Fibroblast of skin of abdomen (primary cell): ENCODE measurements at regions not wholly inside any gene's neighbourhood (a gene's known extent, or its start where the extent isn't known, plus 50 kb on each side); places are given as distances from the start of the nearest gene placed in this dataset.
"Not testable (repeated sequence)": the region's sequence is repeated elsewhere in the genome, so short reads cannot be mapped to it uniquely, and the experiment has no call there.

Source experiments
- DNase-seq: peaks from one replicate; pipeline ENCODE4 v3.0.0-alpha.2; 2013

- peak; percentile 34 for DNase-seq
Measured at GRCh38 chr16:76818606-76819181, 372.3 kb upstream of the MON1B start.

- DNase-seq = no peak
Measured at GRCh38 chr16:76819226-76819916, 371.6 kb upstream of the MON1B start.

GRCh38 chr16:76824221-76824620, 366.8 kb upstream of the MON1B start:
- no peak for DNase-seq

GRCh38 chr16:76824791-76825190, 366.2 kb upstream of the MON1B start:
- no peak for DNase-seq

GRCh38 chr16:76835339-76835738, 355.7 kb upstream of the MON1B start:
- DNase-seq = peak; percentile 0

- DNase-seq = no peak
Measured at GRCh38 chr16:76835779-76836300, 355.1 kb upstream of the MON1B start.

- no peak for DNase-seq
Measured at GRCh38 chr16:76837872-76838271, 353.1 kb upstream of the MON1B start.

GRCh38 chr16:76854234-76854633, 336.8 kb upstream of the MON1B start:
- no peak for DNase-seq

- no peak for DNase-seq
Measured at GRCh38 chr16:76856112-76856511, 334.9 kb upstream of the MON1B start.

DNA sequence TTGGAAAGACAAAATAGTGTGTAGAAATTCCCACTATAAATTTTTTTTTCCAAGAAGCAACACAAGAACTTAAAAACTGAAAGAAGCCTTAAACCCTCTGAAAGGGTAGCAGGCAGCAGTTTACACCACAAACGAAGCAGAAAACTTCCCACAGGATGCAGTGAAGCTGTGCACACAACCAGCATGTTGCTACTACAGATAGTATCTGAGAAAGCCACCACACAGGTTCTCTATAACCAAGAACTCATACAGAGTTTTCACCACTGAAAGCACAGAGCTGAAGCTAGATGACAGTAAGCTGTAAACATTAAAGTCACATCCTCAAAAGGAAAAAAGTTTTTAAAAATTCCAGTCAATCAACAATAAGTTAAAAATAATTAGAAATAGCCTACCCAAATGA, 333.6 kb upstream of the MON1B start:
- no peak for DNase-seq

DNA sequence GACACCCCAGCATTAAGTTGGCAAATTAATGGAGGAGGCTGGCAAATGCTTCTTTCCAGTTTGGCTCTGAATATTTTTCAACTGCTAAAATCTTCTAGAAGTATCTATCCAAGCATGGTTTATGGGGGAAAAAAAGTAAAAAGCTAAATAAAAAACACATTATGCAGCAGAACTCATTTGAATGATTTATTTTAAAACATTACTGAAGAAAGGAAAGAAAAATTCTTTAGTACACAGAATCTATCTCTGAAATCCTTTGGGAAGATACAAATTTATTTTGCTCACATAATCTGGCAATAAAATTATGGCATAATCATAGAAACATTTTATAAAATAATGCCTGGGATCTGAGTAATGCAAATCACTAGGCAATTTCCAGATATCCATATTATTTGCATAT, 328.1 kb upstream of the MON1B start:
- DNase-seq = no peak

GRCh38 chr16:76866994-76867393, 324.0 kb upstream of the MON1B start:
- no peak for DNase-seq

- DNase-seq = no peak
Measured at GRCh38 chr16:76875898-76876297, 315.1 kb upstream of the MON1B start.

- no peak for DNase-seq
Measured at GRCh38 chr16:76879420-76879819, 311.6 kb upstream of the MON1B start.

GRCh38 chr16:76880523-76880922, 310.5 kb upstream of the MON1B start:
- not testable (repeated sequence) for DNase-seq

- DNase-seq = no peak
Measured at GRCh38 chr16:76882105-76882504, 308.9 kb upstream of the MON1B start.

DNA sequence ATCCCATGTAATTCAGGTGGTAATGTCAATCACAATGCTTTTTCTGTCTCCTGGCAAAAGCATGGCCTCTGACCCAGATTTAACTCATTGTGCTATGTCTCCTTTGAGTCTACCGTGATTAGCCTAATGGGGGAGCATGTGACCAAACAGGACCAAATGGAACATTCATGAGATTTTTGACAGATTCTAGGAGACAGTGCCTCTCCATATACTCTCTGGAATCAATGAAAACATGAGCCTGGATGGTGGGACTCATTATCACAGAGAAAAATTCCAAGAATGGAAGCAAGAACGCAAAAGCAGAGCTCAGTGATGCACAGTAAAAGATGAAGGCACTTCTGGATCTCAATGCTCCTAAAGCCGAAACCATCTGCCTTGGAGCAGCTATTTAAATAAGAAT, 307.9 kb upstream of the MON1B start:
- DNase-seq = no peak

DNA sequence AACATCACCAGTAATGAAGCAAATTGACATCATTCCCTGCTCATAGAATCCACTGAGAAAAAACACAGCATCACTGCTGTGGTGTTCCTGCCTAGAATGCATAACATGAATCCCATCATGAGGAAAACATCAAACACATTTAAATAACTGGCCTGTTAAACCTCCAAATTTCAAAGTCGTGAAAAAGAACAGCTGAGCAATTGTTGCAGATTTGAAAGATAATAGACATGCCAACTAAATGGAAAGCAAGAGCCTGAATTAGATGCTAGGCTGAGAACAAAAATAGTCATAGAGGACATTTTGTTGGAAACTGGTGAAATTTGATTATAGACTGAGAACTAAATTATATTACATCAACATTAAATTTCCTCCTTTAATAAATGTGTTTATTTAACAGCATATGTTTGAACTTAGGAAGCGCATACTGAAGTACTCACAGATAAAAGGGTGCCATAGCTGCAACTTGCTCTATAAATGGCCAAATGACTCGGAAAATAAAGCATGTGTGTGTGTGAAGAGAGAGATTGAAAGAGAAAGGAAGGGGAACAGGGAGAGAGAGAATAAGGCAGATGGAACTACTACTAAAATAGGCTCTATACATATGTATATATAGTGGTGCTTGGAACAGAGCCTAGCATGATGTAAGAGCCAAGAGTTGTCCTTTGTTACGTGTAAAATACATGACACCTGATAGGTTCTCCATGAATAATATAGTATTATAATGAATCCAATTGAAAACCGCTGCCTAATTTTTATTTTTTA, 305.0 kb upstream of the MON1B start:
- no peak for DNase-seq

- DNase-seq = no peak
Measured at GRCh38 chr16:76897816-76898215, 293.2 kb upstream of the MON1B start.

- DNase-seq = no peak
Measured at GRCh38 chr16:76899767-76900166, 291.2 kb upstream of the MON1B start.

GRCh38 chr16:76900285-76901263, 290.4 kb upstream of the MON1B start:
- no peak for DNase-seq

GRCh38 chr16:76906552-76906951, 284.4 kb upstream of the MON1B start:
- no peak for DNase-seq
